Stomach smooth muscle (tissue), 2 donors: ENCODE measurements at regions not wholly inside any gene's neighbourhood (a gene's known extent, or its start where the extent isn't known, plus 50 kb on each side); places are given as distances from the start of the nearest gene placed in this dataset.

Source experiments
- H3K27ac ChIP-seq: one replicate; pipeline ENCODE4 v1.7.0; 2013; ENCODE audit warnings: mild to moderate bottlenecking, low read length, inconsistent platforms
- H3K27me3 ChIP-seq, 2 donors: one replicate each; pipeline ENCODE4 v1.7.0; 2013; ENCODE audit warnings: low read length in 2 of 2; ENCODE audit not compliant: insufficient read depth in 2 of 2, control insufficient read depth in 1 of 2
- H3K36me3 ChIP-seq, 2 donors: one replicate each; pipeline ENCODE4 v1.7.0; 2013; ENCODE audit warnings: low read length in 2 of 2; ENCODE audit not compliant: control insufficient read depth in 2 of 2, insufficient read depth in 2 of 2
- H3K4me1 ChIP-seq: one replicate; pipeline ENCODE4 v1.7.0; 2013; ENCODE audit warnings: low read length; ENCODE audit not compliant: control insufficient read depth, insufficient read depth
- H3K4me3 ChIP-seq, 2 donors: one replicate each; pipeline ENCODE4 v1.7.0; 2013; ENCODE audit warnings: low read length in 2 of 2
- H3K9ac ChIP-seq, 2 donors: one replicate each; pipeline ENCODE4 v1.7.0; 2013; ENCODE audit warnings: low read length in 2 of 2, mild to moderate bottlenecking in 1 of 2
- H3K9me3 ChIP-seq, 2 donors: one replicate each; pipeline ENCODE4 v1.7.0; 2013; ENCODE audit warnings: low read length in 2 of 2; ENCODE audit not compliant: control insufficient read depth in 2 of 2
- donor health status: healthy.
- donor health status: Pancreatic carcinoma.

DNA sequence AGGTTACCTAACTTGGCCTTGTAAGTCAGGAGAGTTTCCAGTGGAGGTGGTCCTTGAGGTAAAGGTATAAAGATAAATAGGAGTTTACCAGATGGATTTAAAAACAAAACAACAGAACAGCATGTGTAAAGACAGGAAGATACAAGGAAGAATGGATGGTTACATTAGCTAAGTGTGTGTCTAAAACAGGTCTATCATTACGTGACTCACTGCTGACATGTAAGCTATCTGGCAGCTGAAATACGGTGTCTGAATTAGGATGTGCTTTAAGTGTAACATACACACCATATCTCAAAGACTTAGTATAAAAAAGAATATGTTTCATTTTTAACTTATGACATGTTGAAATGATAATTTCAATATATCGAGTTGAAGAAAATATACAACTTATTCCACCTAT is 405.1 kb upstream of the ADAMTSL1 start:
- Histone ChIP-seq H3K27me3 (no peaks in the 10 kb centered on the region), H3K9ac (no peak overlapping the region), H3K4me3 (no peak overlapping the region), H3K9me3 (no peaks in the 10 kb centered on the region), H3K27ac (no peak overlapping the region), H3K36me3 (no peaks in the 10 kb centered on the region), H3K4me1 (no peaks in the 10 kb centered on the region)

DNA sequence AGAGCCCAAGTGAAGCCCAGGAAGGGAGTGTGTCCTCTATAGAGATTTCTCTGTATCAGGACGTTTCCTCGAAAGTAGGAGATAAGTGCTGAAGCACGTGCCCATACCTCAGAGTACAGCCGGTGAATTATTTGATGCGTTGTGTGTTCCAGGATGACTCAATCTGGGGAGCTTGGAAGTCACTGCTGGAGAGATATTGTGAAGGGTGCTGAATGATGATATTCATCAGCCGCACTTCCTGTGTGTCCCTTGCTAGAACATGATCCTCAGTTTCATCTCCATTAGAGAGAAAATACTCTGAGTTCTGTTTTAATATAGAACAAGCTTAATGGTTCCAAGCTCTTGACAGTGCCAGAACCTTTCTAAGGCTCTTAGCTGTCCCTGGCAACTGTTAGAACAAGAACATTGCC is 402.3 kb upstream of the ADAMTSL1 start:
- Histone ChIP-seq H3K27ac (no peak overlapping the region), H3K4me1 (no peaks in the 10 kb centered on the region), H3K9me3 (no peaks in the 10 kb centered on the region), H3K27me3 (no peaks in the 10 kb centered on the region), H3K36me3 (no peaks in the 10 kb centered on the region), H3K9ac (no peak overlapping the region), H3K4me3 (no peak overlapping the region)

DNA sequence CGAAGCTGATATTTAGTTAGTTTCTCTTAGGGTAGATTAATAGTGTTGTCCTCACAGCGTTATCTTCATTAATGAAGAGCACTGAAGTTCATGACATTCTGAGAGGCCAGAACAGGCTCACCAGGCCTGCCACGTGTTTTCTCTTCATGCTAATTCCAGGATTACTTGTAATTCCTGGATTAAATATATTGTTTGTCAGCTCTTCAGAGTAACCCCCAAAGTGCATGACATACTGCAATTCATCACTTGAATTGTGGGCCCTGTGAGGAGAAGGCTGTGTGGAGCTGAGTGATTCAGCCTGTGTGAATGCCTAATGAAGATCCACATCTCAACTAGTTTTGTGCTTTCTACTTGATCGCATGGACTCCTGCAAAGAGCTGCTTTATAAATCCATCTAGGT is 401.0 kb upstream of the ADAMTSL1 start:
- H3K27me3 ChIP-seq = no peaks in the 10 kb centered on the region
- H3K4me3 ChIP-seq = no peak overlapping the region
- no peaks in the 10 kb centered on the region for H3K9me3 ChIP-seq
- no peaks in the 10 kb centered on the region for H3K4me1 ChIP-seq
- H3K27ac ChIP-seq = no peak overlapping the region
- no peaks in the 10 kb centered on the region for H3K36me3 ChIP-seq
- no peak overlapping the region for H3K9ac ChIP-seq

DNA sequence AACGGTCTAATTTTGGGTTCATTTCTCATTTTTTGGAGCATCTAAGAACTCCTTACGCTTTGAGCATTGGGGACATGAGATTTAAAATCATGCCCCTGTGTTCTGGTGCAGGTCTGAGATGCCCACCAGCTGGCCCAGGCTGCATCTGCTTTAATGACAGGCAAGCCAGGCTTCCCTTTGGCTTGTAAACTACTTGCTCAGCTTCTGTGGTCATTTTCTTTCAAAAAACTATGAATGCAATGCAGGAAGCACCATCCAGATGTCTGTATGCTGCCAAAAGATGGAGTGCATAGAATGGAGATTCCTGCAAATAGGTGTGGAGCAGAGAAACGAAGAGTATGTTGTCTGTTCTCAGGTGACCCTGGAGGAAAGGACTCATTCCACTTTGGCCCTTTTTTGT is 399.9 kb upstream of the ADAMTSL1 start:
- Histone ChIP-seq H3K9me3 (no peaks in the 10 kb centered on the region), H3K9ac (no peak overlapping the region)

DNA sequence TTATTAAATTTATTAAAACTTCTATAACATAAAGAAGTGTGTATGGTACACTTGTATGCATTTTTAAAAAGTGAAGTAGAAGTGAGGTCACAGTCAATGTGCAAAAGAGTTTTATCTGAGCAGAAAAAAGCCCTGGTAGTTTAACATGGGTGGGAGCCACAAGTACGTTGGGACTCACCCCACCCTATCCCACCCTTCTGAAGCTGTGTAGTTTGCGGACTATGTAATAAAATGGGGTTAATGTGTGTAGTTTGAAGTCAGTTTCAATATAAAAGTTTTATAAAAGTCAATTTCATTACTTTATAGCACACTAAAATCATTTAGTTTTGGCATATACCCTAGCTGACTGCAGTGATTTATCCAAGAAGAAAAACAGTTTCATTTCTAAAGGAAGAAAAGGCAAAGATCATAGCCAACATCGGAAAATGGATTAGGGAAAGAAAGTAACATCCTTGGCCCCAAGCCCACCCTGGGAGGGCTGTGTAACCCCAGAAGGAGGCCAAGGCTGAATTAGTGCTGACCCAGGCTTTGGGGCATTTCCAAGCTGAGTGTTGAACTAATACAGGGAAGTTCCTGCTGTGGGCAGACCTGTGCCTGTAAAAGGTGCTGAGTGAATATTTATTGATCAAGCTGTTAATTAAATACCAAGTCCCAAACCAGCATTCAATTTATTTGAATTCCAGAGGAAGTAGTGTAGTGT is 398.6 kb upstream of the ADAMTSL1 start:
- no peaks in the 10 kb centered on the region for H3K36me3 ChIP-seq
- H3K9ac ChIP-seq = no peak overlapping the region
- H3K27me3 ChIP-seq = no peaks in the 10 kb centered on the region
- H3K4me3 ChIP-seq = no peak overlapping the region
- H3K27ac ChIP-seq = no peak overlapping the region
- H3K9me3 ChIP-seq = no peaks in the 10 kb centered on the region
- no peaks in the 10 kb centered on the region for H3K4me1 ChIP-seq

More for the DNA sequence above, 399.9 kb upstream of the ADAMTSL1 start:
- Histone ChIP-seq H3K4me3 (no peak overlapping the region), H3K27ac (no peak overlapping the region), H3K27me3 (no peaks in the 10 kb centered on the region), H3K4me1 (no peaks in the 10 kb centered on the region), H3K36me3 (no peaks in the 10 kb centered on the region)

DNA sequence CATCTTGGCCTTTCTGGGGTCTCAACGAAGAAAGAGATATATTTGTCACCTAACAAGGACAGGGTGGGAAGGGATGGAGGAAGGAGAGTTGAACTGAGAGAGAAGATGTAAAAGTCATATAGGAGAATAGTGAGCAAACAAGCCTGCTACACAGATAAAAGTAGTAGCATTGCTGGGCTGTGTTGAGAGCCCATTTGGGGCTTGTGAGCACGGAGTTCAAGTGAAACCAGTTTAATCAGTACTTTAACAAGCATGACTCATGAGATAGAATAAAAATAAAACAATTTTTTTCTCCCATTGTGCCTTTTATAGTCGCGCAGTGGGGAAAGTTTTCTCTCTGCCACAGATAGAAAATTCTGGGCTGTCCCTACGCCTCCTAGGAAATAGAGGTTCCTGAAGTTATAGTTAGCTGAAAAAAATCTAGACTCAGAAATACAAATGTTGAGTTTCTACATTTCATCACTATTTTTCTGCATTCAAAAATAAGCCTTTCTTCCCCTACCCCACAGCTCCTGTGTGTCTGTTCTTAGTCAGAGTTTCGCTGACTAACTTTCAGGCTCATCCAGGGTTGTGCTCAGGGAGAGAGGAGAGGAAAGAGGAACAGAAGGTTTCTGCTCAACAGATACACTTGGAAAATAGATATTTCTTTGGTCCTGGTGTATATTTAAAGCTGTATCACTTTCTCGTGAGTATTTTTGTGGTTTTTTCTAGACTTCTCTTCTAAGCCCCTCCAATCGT is 395.8 kb upstream of the ADAMTSL1 start:
- Histone ChIP-seq H3K27ac (no peak overlapping the region), H3K4me1 (no peaks in the 10 kb centered on the region), H3K27me3 (no peaks in the 10 kb centered on the region), H3K4me3 (no peak overlapping the region), H3K9me3 (no peaks in the 10 kb centered on the region), H3K36me3 (no peaks in the 10 kb centered on the region), H3K9ac (no peak overlapping the region)

DNA sequence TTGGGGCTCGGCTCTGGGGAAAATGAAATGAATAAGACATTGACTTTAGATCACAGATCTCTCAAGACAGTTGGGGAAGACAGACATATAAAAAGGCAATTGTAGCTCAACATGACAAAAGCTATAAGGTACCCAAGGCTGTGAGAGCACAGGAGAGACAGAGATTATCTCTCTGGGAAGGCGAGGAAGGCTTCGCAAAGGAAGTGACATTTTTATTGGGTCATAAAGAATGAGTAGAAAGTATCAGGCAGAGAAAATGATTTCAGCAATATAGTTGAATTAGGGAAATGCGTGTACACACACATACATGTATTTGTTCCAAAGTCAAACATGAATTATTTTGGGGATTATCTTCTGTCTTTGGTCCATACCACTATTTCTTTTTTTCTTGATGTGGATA is 381.8 kb upstream of the ADAMTSL1 start:
- H3K27me3 ChIP-seq = no peaks in the 10 kb centered on the region
- no peak overlapping the region for H3K9ac ChIP-seq
- no peak overlapping the region for H3K27ac ChIP-seq
- H3K9me3 ChIP-seq = no peaks in the 10 kb centered on the region
- H3K4me1 ChIP-seq = no peaks in the 10 kb centered on the region
- no peaks in the 10 kb centered on the region for H3K36me3 ChIP-seq
- no peak overlapping the region for H3K4me3 ChIP-seq

DNA sequence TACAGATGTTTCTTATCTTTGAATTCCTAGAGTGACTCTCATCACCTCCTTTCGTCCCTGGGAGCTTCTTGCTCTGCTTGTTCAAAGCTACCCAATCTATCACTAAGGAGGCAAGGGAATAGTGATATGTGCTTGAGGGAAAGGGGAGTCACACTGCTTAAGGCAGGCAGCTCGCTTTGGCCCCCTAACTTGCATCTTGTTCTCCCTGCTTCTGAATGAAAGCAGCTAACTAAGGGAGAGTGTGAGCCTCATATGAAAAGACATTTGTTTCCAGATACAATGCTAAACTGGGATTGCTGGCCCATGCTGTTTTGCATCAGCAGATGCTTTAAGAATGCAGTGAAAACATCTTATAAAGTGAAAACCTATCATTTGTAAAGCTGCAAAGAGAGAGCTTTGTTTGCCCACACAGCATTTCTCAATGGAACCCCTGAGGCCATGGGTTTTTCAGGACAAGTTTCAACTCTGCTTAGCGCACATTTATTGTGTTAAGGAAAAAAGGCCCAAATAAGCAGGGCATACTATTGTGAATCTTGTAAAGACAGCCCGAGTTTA is 367.9 kb upstream of the ADAMTSL1 start:
- Histone ChIP-seq H3K27ac (no peak overlapping the region), H3K36me3 (no peaks in the 10 kb centered on the region), H3K9ac (no peak overlapping the region), H3K4me3 (no peak overlapping the region), H3K4me1 (no peaks in the 10 kb centered on the region), H3K27me3 (no peaks in the 10 kb centered on the region), H3K9me3 (no peaks in the 10 kb centered on the region)

DNA sequence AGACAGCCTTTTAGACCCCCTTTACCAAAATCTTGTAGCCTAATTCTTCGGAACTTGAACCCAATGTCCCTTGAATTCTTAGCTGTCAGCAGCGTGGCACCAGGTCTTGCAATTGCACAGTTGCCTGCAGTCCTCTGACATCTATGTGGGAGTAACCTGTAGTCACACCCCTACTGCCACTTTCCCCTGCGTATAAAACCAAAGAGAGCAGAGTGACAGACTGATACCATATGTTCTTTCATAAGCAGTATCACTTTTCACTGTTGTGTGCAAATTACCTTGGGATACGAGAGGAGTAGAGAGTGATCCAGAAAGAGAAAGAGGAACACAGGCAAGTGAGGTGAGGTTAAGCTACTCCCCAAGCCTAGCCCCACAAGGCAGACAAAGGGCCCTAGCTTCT is 364.3 kb upstream of the ADAMTSL1 start:
- Histone ChIP-seq H3K9ac (no peak overlapping the region), H3K27ac (no peak overlapping the region), H3K4me3 (no peak overlapping the region), H3K4me1 (no peaks in the 10 kb centered on the region), H3K9me3 (no peaks in the 10 kb centered on the region), H3K27me3 (no peaks in the 10 kb centered on the region), H3K36me3 (no peaks in the 10 kb centered on the region)

DNA sequence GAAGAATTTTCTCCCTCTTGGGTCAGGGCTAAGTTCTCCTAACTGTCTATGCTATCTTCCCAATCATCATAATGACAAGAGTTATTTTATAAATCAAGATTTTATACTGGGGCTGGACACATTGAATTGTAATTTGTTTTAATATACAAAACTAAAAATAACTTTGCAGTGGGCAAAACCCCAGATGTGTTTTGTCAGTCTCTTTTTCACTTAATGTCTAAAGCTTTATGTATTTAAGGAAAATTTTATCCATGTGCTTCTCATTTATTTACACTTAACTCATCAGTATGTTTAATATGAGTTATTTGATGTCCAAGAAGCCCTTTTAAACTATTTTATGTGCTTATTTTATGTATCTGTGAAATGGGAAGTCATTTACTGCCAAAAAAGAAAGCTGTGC is 362.8 kb upstream of the ADAMTSL1 start:
- Histone ChIP-seq H3K4me1 (no peaks in the 10 kb centered on the region), H3K4me3 (no peak overlapping the region), H3K9me3 (no peaks in the 10 kb centered on the region), H3K27ac (no peak overlapping the region), H3K36me3 (no peaks in the 10 kb centered on the region), H3K9ac (no peak overlapping the region), H3K27me3 (no peaks in the 10 kb centered on the region)
